Fibroblast of mammary gland (primary cell): ENCODE measurements at regions not wholly inside any gene's neighbourhood (a gene's known extent, or its start where the extent isn't known, plus 50 kb on each side); places are given as distances from the start of the nearest gene placed in this dataset.

Experiments used
- DNase-seq: peaks from one replicate; pipeline ENCODE4 v3.0.0-alpha.2; 2010; ENCODE audit warnings: low read depth
- H3K4me3 ChIP-seq: 2 replicates; pipeline ENCODE4 v1.5.1; 2011; ENCODE audit warnings: low read depth, mild to moderate bottlenecking, low read length, moderate library complexity; ENCODE audit not compliant: control insufficient read depth
- CTCF ChIP-seq: conservative IDR thresholded peaks from 2 replicates; pipeline ENCODE4 v1.5.1; 2011; ENCODE audit warnings: low read depth, low read length, inconsistent platforms; ENCODE audit not compliant: control insufficient read depth, insufficient read depth

GRCh38 chr2:167401309-167401708, 513.0 kb downstream of the XIRP2 start:
- H3K4me3 ChIP-seq = no peak overlapping the region
- TF ChIP-seq CTCF = no peak
- no peak for DNase-seq

GRCh38 chr2:167400546-167400945, 512.3 kb downstream of the XIRP2 start:
- no peak for TF ChIP-seq CTCF
- no peak for DNase-seq
- no peak overlapping the region for H3K4me3 ChIP-seq

- TF ChIP-seq CTCF = no peak
- no peak for DNase-seq
- H3K4me3 ChIP-seq = no peak overlapping the region
Observed at GRCh38 chr2:167398873-167399272, 510.6 kb downstream of the XIRP2 start.

GRCh38 chr2:167388901-167389300, 500.6 kb downstream of the XIRP2 start:
- no peak for DNase-seq
- no peak for TF ChIP-seq CTCF
- no peak overlapping the region for H3K4me3 ChIP-seq

- TF ChIP-seq CTCF = no peak
- DNase-seq = no peak
- no peak overlapping the region for H3K4me3 ChIP-seq
Observed at GRCh38 chr2:167388497-167388896, 500.2 kb downstream of the XIRP2 start.

- no peak overlapping the region for H3K4me3 ChIP-seq
- no peak for DNase-seq
- TF ChIP-seq CTCF = no peak
Observed at GRCh38 chr2:167386694-167387093, 498.4 kb downstream of the XIRP2 start.

- no peak overlapping the region for H3K4me3 ChIP-seq
- DNase-seq = no peak
- no peak for TF ChIP-seq CTCF
Observed at GRCh38 chr2:167383610-167384194, 495.4 kb downstream of the XIRP2 start.
